ENCODE measurements at regions not wholly inside any gene's neighbourhood (a gene's known extent, or its start where the extent isn't known, plus 50 kb on each side); places are given as distances from the start of the nearest gene placed in this dataset.

DNA sequence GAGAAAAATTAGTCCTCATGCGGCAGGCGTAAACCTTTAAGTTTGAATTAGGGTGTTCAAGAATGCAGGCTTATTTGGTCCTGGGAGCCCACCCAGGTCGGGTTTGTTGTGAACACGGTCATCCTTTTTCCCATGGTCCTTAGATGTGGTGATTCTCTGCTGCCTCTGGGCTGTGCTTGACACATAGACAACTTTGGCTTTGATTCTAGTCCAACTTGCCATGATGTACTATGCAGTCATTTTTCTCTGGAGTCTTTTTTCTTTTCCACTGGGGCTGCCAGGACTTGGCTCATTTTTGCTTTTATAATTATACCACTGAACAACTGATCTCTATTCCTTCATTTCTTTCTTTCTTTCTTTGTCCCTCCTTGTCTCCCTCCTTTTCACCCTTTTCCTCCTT lies 218.6 kb downstream of the SREK1 start:
- intact Hi-C loops (cut with micrococcal nuclease; ENCODE audit: unreplicated experiment) = no loop called here

GRCh38 chr5:66363097-66363496 lies 219.0 kb downstream of the SREK1 start:
- ChIA-PET POLR2A (no interaction called here), CTCF (ENCODE audit: unreplicated experiment) (no interaction called here)
- BruUV-seq (replicated peaks) = no TSS peak
- no peaks in the 10 kb centered on the region for H4K20me1 ChIP-seq (ENCODE audit: insufficient read depth, low read length)
- H3K79me2 ChIP-seq (ENCODE audit: insufficient read depth, low read depth, low read length) = no peaks in the 10 kb centered on the region
- no peaks in the 10 kb centered on the region for H3K4me1 ChIP-seq (ENCODE audit: insufficient read depth, low read length, poor library complexity, severe bottlenecking)
- H3K4me3 ChIP-seq (ENCODE audit: low read depth, low read length, poor library complexity, severe bottlenecking) = no peak overlapping the region
- no peak overlapping the region for H3K4me2 ChIP-seq (ENCODE audit: low read length)
- intact Hi-C loops (cut with micrococcal nuclease; ENCODE audit: unreplicated experiment) = no loop called here
- no peaks in the 10 kb centered on the region for H3K9me3 ChIP-seq (ENCODE audit: low read length)
- no peak overlapping the region for H2AFZ ChIP-seq (ENCODE audit: low read length)
- no peak overlapping the region for H3K27ac ChIP-seq (ENCODE audit: low read depth, low read length, poor library complexity, severe bottlenecking)
- TF ChIP-seq EZH2phosphoT487 (IDR thresholded peaks at IDR 0.05; ENCODE audit: borderline replicate concordance, low read depth, low read length) = no peak
- TF ChIP-seq, protein P1, sequence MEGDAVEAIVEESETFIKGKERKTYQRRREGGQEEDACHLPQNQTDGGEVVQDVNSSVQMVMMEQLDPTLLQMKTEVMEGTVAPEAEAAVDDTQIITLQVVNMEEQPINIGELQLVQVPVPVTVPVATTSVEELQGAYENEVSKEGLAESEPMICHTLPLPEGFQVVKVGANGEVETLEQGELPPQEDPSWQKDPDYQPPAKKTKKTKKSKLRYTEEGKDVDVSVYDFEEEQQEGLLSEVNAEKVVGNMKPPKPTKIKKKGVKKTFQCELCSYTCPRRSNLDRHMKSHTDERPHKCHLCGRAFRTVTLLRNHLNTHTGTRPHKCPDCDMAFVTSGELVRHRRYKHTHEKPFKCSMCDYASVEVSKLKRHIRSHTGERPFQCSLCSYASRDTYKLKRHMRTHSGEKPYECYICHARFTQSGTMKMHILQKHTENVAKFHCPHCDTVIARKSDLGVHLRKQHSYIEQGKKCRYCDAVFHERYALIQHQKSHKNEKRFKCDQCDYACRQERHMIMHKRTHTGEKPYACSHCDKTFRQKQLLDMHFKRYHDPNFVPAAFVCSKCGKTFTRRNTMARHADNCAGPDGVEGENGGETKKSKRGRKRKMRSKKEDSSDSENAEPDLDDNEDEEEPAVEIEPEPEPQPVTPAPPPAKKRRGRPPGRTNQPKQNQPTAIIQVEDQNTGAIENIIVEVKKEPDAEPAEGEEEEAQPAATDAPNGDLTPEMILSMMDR (conservative IDR thresholded peaks at IDR 0.05; ENCODE audit: low read length) = no peak
- no peaks in the 10 kb centered on the region for H3K9me2 ChIP-seq (ENCODE audit: insufficient read depth, low read length)
- no peaks in the 10 kb centered on the region for H3K36me3 ChIP-seq (ENCODE audit: insufficient read depth, low read length)
- DNase-seq (ENCODE audit: low spot score) = no peak

More for the DNA sequence above, 218.6 kb downstream of the SREK1 start:
- H2AFZ ChIP-seq (ENCODE audit: low read length) = no peak overlapping the region
- ChIA-PET POLR2A (no interaction called here), CTCF (ENCODE audit: unreplicated experiment) (no interaction called here)
- no peaks in the 10 kb centered on the region for H3K9me2 ChIP-seq (ENCODE audit: insufficient read depth, low read length)
- DNase-seq (ENCODE audit: low spot score) = no peak
- no peaks in the 10 kb centered on the region for H4K20me1 ChIP-seq (ENCODE audit: insufficient read depth, low read length)
- no peak overlapping the region for H3K27ac ChIP-seq (ENCODE audit: low read depth, low read length, poor library complexity, severe bottlenecking)
- H3K36me3 ChIP-seq (ENCODE audit: insufficient read depth, low read length) = no peaks in the 10 kb centered on the region
- TF ChIP-seq EZH2phosphoT487 (IDR thresholded peaks at IDR 0.05; ENCODE audit: borderline replicate concordance, low read depth, low read length) = no peak
- TF ChIP-seq, protein P1 (conservative IDR thresholded peaks at IDR 0.05; ENCODE audit: low read length) = no peak
- H3K9me3 ChIP-seq (ENCODE audit: low read length) = no peaks in the 10 kb centered on the region
- no peak overlapping the region for H3K4me3 ChIP-seq (ENCODE audit: low read depth, low read length, poor library complexity, severe bottlenecking)
- no TSS peak for BruUV-seq (replicated peaks)
- no peaks in the 10 kb centered on the region for H3K4me1 ChIP-seq (ENCODE audit: insufficient read depth, low read length, poor library complexity, severe bottlenecking)
- no peaks in the 10 kb centered on the region for H3K79me2 ChIP-seq (ENCODE audit: insufficient read depth, low read depth, low read length)
- no peak overlapping the region for H3K4me2 ChIP-seq (ENCODE audit: low read length)

- Histone ChIP-seq H3K9me3 (ENCODE audit: low read length) (no peaks in the 10 kb centered on the region), H3K4me1 (ENCODE audit: insufficient read depth, low read length, poor library complexity, severe bottlenecking) (no peaks in the 10 kb centered on the region), H4K20me1 (ENCODE audit: insufficient read depth, low read length) (no peaks in the 10 kb centered on the region), H3K36me3 (ENCODE audit: insufficient read depth, low read length) (no peaks in the 10 kb centered on the region), H3K4me3 (ENCODE audit: low read depth, low read length, poor library complexity, severe bottlenecking) (no peak overlapping the region), H3K4me2 (ENCODE audit: low read length) (no peak overlapping the region), H3K9me2 (ENCODE audit: insufficient read depth, low read length) (no peaks in the 10 kb centered on the region), H3K27ac (ENCODE audit: low read depth, low read length, poor library complexity, severe bottlenecking) (no peak overlapping the region), H2AFZ (ENCODE audit: low read length) (no peak overlapping the region), H3K79me2 (ENCODE audit: insufficient read depth, low read depth, low read length) (no peaks in the 10 kb centered on the region)
- POLR2A ChIA-PET = interaction anchor here (0.7 kb wide), 1 partner anchor 150 kb away, joined by 3 read pairs; no protein-coding TSS in a partner anchor
- intact Hi-C loops (cut with micrococcal nuclease; ENCODE audit: unreplicated experiment) = no loop called here
- CTCF ChIA-PET (ENCODE audit: unreplicated experiment) = no interaction called here
- no peak for DNase-seq (ENCODE audit: low spot score)
- TF ChIP-seq, protein P1 (conservative IDR thresholded peaks at IDR 0.05; ENCODE audit: low read length) = no peak
- no peak for TF ChIP-seq EZH2phosphoT487 (IDR thresholded peaks at IDR 0.05; ENCODE audit: borderline replicate concordance, low read depth, low read length)
- no TSS peak for BruUV-seq (replicated peaks)
Measured at GRCh38 chr5:66364186-66364585, 220.1 kb downstream of the SREK1 start.
